Activated CD8-positive, alpha-beta T cell treated with anti-CD3 and anti-CD28 coated beads, Interleukin-2, amount 10 ng/mL, durations not matched to agents 7 days and 5 days (primary cell): ENCODE measurements at regions not wholly inside any gene's neighbourhood (a gene's known extent, or its start where the extent isn't known, plus 50 kb on each side); places are given as distances from the start of the nearest gene placed in this dataset.

Experiments used
- ATAC-seq: fragments of 150-1000 bp; cut with Tn5 transposase; one replicate; pipeline ENCODE4 v1.10.0; 2021; ENCODE audit warnings: moderate library complexity
- CTCF ChIA-PET: fragments of 350-600 bp; sonication (Branson Sonifier 250); formaldehyde crosslinking; loops from one replicate; lab custom pipeline; 2021; ENCODE audit warnings: antibody characterized with exemption; lab: Charles Lee
- POLR2A ChIA-PET: fragments of 350-600 bp; sonication (Branson Sonifier 250); formaldehyde crosslinking; loops from one replicate; lab custom pipeline; 2021; ENCODE audit warnings: antibody characterized with exemption; lab: Charles Lee
- DNase-seq: peaks from one replicate; pipeline ENCODE4 v3.0.0-alpha.2; 2020
- H3K27ac Mint-ChIP-seq: one replicate; pipeline ENCODE4 v1.8.0; 2021; ENCODE audit warnings: mild to moderate bottlenecking, mixed read lengths
- H3K27me3 Mint-ChIP-seq: one replicate; pipeline ENCODE4 v1.8.0; 2021; ENCODE audit warnings: low read depth, mixed read lengths
- H3K36me3 Mint-ChIP-seq: one replicate; pipeline ENCODE4 v1.8.0; 2021; ENCODE audit warnings: low read depth, mixed read lengths
- H3K4me1 Mint-ChIP-seq: one replicate; pipeline ENCODE4 v1.8.0; 2021; ENCODE audit warnings: low read depth, mixed read lengths
- H3K4me3 Mint-ChIP-seq: one replicate; pipeline ENCODE4 v1.8.0; 2021; ENCODE audit warnings: mild to moderate bottlenecking, mixed read lengths
- H3K9me3 Mint-ChIP-seq: one replicate; pipeline ENCODE4 v1.8.0; 2022; ENCODE audit warnings: mixed read lengths; ENCODE audit not compliant: insufficient read depth

DNA sequence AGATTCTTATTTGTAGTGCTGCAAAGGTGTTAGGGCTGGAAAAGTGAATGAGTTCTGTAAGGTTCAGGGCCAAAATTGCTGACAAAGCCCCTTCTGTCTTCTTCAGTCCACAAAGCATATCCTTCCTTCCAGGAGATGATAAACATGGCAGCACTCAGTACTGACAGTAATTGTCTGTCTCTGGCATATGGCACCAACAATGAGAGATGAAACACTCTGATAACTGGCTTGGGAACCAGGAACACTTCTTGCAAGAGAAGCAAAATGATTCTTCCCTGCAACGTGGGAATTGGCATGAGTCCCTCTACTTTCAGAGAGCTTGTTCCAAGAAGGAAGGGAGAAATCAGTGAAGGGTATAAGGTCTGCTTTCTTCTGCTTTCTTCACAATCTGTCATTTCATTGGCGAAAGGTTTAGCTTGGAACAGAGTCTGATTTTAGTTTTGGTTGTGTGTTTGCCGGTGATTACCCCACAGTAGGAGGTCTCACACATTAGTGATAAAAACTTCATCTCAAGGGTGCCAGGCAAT, 963.3 kb downstream of the NLGN4X start:
- ChIA-PET CTCF (no interaction called here), POLR2A (no interaction called here)
- H3K4me3 Mint-ChIP-seq = no peak overlapping the region
- H3K9me3 Mint-ChIP-seq = no peaks in the 10 kb centered on the region
- ATAC-seq = no peak
- H3K4me1 Mint-ChIP-seq = no peaks in the 10 kb centered on the region
- no peaks in the 10 kb centered on the region for H3K27me3 Mint-ChIP-seq
- no peaks in the 10 kb centered on the region for H3K36me3 Mint-ChIP-seq
- H3K27ac Mint-ChIP-seq = no peak overlapping the region
- no peak for DNase-seq

DNA sequence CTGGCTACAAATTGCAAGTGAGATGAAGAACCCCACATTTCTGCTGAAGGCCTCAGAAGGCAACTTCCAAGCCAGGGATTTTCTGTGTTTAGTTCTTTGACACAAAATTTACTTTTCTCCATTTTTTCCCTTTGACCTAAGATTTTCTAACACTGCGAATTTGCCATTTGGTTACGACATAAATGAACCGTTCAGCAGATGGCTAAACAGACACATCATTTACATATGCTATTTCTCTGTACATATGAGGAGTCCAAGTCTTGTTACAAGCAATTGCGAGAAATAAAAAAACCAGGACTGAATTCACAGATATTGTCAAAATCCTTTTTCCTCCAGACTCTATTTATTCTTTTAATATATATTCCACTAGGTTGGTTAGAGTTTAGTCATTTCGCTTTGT, 978.6 kb downstream of the NLGN4X start:
- POLR2A ChIA-PET = no interaction called here
- Mint-ChIP-seq H3K9me3 (no peaks in the 10 kb centered on the region), H3K36me3 (no peaks in the 10 kb centered on the region), H3K27ac (no peak overlapping the region), H3K27me3 (no peaks in the 10 kb centered on the region), H3K4me1 (no peaks in the 10 kb centered on the region), H3K4me3 (no peak overlapping the region)
- no peak for ATAC-seq
- CTCF ChIA-PET = no interaction called here
- DNase-seq = no peak

DNA sequence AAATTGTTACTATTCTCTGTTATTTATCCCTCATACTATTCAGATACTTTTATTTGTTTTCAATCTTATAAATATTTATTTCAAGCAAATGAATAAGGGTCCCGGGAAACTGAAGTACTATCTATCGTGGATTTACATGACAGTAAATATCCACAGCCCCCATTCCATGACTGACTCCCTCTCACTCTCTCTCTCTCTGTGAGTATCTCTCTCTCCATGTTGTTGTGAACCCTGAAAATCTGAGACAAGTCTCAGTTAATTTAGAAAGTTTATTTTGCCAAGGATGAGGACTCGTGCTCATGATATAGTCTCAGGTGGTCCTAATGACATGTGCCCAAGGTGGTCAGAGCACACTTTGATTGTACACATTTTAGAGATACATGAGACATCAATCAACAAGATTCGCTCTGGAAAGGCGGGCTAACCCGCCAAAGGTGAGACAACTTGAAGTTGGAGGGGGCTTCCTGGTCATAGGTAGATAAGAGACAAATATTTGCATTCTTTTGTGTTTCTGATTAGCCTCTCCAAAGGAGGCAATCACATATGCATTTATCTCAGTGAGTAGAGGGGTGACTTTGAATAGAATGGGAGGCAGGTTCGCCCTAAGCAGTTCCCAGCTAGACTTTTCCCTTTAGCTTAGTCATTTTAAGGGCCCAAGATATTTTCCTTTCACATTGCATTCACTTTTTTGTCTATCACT, 986.4 kb downstream of the NLGN4X start:
- DNase-seq = no peak
- POLR2A ChIA-PET = no interaction called here
- ATAC-seq = no peak
- Mint-ChIP-seq H3K36me3 (no peaks in the 10 kb centered on the region), H3K4me3 (no peak overlapping the region), H3K27me3 (no peaks in the 10 kb centered on the region), H3K27ac (no peak overlapping the region), H3K9me3 (no peaks in the 10 kb centered on the region), H3K4me1 (no peaks in the 10 kb centered on the region)
- CTCF ChIA-PET = no interaction called here

- ATAC-seq (no peak), DNase-seq (no peak)
- no peak overlapping the region for H3K4me3 Mint-ChIP-seq
- no peaks in the 10 kb centered on the region for H3K36me3 Mint-ChIP-seq
- ChIA-PET CTCF (no interaction called here), POLR2A (no interaction called here)
- H3K4me1 Mint-ChIP-seq = no peaks in the 10 kb centered on the region
- no peaks in the 10 kb centered on the region for H3K9me3 Mint-ChIP-seq
- no peaks in the 10 kb centered on the region for H3K27me3 Mint-ChIP-seq
- no peak overlapping the region for H3K27ac Mint-ChIP-seq
Observed at GRCh38 chrX:5236749-5237148, 991.9 kb downstream of the NLGN4X start.

GRCh38 chrX:5236096-5236495, 992.6 kb downstream of the NLGN4X start:
- Mint-ChIP-seq H3K36me3 (no peaks in the 10 kb centered on the region), H3K4me1 (no peaks in the 10 kb centered on the region), H3K4me3 (no peak overlapping the region), H3K27ac (no peak overlapping the region), H3K27me3 (no peaks in the 10 kb centered on the region), H3K9me3 (no peaks in the 10 kb centered on the region)
- ChIA-PET POLR2A (no interaction called here), CTCF (no interaction called here)
- no peak for ATAC-seq
- DNase-seq = no peak

GRCh38 chrX:5233830-5234229, 994.8 kb downstream of the NLGN4X start:
- H3K4me1 Mint-ChIP-seq = no peaks in the 10 kb centered on the region
- DNase-seq (no peak), ATAC-seq (no peak)
- H3K27ac Mint-ChIP-seq = no peak overlapping the region
- ChIA-PET CTCF (no interaction called here), POLR2A (no interaction called here)
- no peaks in the 10 kb centered on the region for H3K27me3 Mint-ChIP-seq
- no peak overlapping the region for H3K4me3 Mint-ChIP-seq
- no peaks in the 10 kb centered on the region for H3K36me3 Mint-ChIP-seq
- H3K9me3 Mint-ChIP-seq = no peaks in the 10 kb centered on the region

- Mint-ChIP-seq H3K27ac (no peak overlapping the region), H3K27me3 (no peaks in the 10 kb centered on the region), H3K36me3 (no peaks in the 10 kb centered on the region), H3K9me3 (no peaks in the 10 kb centered on the region), H3K4me1 (no peaks in the 10 kb centered on the region), H3K4me3 (no peak overlapping the region)
- ATAC-seq (no peak), DNase-seq (no peak)
- POLR2A ChIA-PET = no interaction called here
- CTCF ChIA-PET = no interaction called here
Observed at GRCh38 chrX:5220421-5220820, 1008.2 kb downstream of the NLGN4X start.

GRCh38 chrX:5194806-5195205, 1033.9 kb downstream of the NLGN4X start:
- DNase-seq (no peak), ATAC-seq (no peak)
- H3K27ac Mint-ChIP-seq = no peak overlapping the region
- no peaks in the 10 kb centered on the region for H3K4me1 Mint-ChIP-seq
- no peak overlapping the region for H3K4me3 Mint-ChIP-seq
- POLR2A ChIA-PET = no interaction called here
- H3K36me3 Mint-ChIP-seq = no peaks in the 10 kb centered on the region
- peaks cover 4% of the 10 kb centered on the region for H3K9me3 Mint-ChIP-seq
- CTCF ChIA-PET = no interaction called here
- no peaks in the 10 kb centered on the region for H3K27me3 Mint-ChIP-seq

GRCh38 chrX:5180135-5180741, 1048.4 kb downstream of the NLGN4X start:
- no peaks in the 10 kb centered on the region for H3K4me1 Mint-ChIP-seq
- H3K4me3 Mint-ChIP-seq = no peak overlapping the region
- ATAC-seq (no peak), DNase-seq (no peak)
- H3K36me3 Mint-ChIP-seq = no peaks in the 10 kb centered on the region
- no peaks in the 10 kb centered on the region for H3K27me3 Mint-ChIP-seq
- POLR2A ChIA-PET = no interaction called here
- H3K9me3 Mint-ChIP-seq = no peaks in the 10 kb centered on the region
- CTCF ChIA-PET = no interaction called here
- no peak overlapping the region for H3K27ac Mint-ChIP-seq

DNA sequence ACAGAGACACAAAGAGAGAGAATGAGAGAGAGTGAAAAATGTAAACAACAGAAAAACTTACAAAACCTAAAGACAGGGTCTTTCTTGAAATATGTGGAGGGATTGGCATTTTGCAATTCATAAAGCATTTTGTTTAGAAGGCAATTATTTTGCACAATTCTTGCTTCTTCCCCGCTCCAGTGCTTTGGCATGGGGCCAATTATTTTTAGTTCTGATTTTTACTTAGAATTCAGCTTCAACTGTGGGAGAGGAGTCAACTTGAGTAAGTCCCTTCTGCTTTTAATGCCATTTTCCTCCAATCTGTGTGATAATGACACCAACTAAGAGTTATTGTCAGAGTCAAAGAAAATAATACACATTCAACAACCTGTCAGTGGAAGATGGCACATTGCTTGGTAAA, 1051.9 kb downstream of the NLGN4X start:
- H3K9me3 Mint-ChIP-seq = no peaks in the 10 kb centered on the region

DNA sequence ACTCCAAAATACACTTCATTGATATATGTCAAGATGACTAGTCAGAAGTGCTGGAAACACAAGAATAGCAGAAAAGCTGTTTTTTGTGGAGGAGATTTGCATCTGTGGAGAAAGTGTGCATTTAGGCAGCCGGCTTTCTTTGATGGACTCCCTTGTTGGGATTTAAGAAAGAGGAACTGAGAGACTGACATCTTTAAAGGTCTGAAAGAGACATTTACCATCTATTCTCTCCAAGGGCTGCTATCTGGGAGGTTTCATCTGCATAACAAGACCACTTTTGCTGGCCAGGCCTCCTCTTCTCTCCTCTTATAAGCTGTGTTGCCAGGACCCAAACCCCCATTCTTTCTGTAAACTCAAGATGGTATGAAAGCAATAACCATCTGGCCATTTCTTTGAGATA, 1065.0 kb downstream of the NLGN4X start:
- CTCF ChIA-PET = no interaction called here
- no peak overlapping the region for H3K4me3 Mint-ChIP-seq
- POLR2A ChIA-PET = no interaction called here
- H3K27me3 Mint-ChIP-seq = no peaks in the 10 kb centered on the region
- DNase-seq = no peak
- ATAC-seq = no peak
- H3K4me1 Mint-ChIP-seq = no peaks in the 10 kb centered on the region
- H3K27ac Mint-ChIP-seq = no peak overlapping the region
- H3K36me3 Mint-ChIP-seq = no peaks in the 10 kb centered on the region
- H3K9me3 Mint-ChIP-seq = no peaks in the 10 kb centered on the region

More for the DNA sequence above, 1051.9 kb downstream of the NLGN4X start:
- ChIA-PET POLR2A (no interaction called here), CTCF (no interaction called here)
- ATAC-seq = no peak
- no peak for DNase-seq
- Mint-ChIP-seq H3K27ac (no peak overlapping the region), H3K27me3 (no peaks in the 10 kb centered on the region), H3K36me3 (no peaks in the 10 kb centered on the region), H3K4me3 (no peak overlapping the region), H3K4me1 (no peaks in the 10 kb centered on the region)

- no peak for DNase-seq
- H3K9me3 Mint-ChIP-seq = no peaks in the 10 kb centered on the region
Observed at GRCh38 chrX:5155301-5155700, 1073.4 kb downstream of the NLGN4X start.

More at GRCh38 chrX:5155301-5155700, 1073.4 kb downstream of the NLGN4X start:
- H3K27me3 Mint-ChIP-seq = no peaks in the 10 kb centered on the region
- H3K4me1 Mint-ChIP-seq = no peaks in the 10 kb centered on the region
- POLR2A ChIA-PET = no interaction called here
- no peak for ATAC-seq
- no peak overlapping the region for H3K4me3 Mint-ChIP-seq
- H3K27ac Mint-ChIP-seq = no peak overlapping the region
- CTCF ChIA-PET = no interaction called here
- H3K36me3 Mint-ChIP-seq = no peaks in the 10 kb centered on the region
